GM18861 (cell line): ENCODE measurements at regions not wholly inside any gene's neighbourhood (a gene's known extent, or its start where the extent isn't known, plus 50 kb on each side); places are given as distances from the start of the nearest gene placed in this dataset.
"Not testable (repeated sequence)": the region's sequence is repeated elsewhere in the genome, so short reads cannot be mapped to it uniquely, and the experiment has no call there.

ENCODE experiments used
- ATAC-seq: cut with Tn5 transposase; IDR thresholded peaks from one replicate; pipeline ENCODE4 v1.9.1; 2021; ENCODE audit not compliant: unreplicated experiment

GRCh38 chr12:13518034-13518433, 321.5 kb downstream of the EMP1 start:
- not testable (repeated sequence) for ATAC-seq

GRCh38 chr12:13509740-13510139, 313.2 kb downstream of the EMP1 start:
- ATAC-seq, result no peak

- no peak for ATAC-seq
Observed at GRCh38 chr12:13505636-13506035, 309.1 kb downstream of the EMP1 start.

GRCh38 chr12:13505224-13505623, 308.7 kb downstream of the EMP1 start:
- no peak for ATAC-seq

GRCh38 chr12:13504736-13505135, 308.2 kb downstream of the EMP1 start:
- no peak for ATAC-seq

- ATAC-seq, result no peak
Observed at GRCh38 chr12:13504074-13504473, 307.5 kb downstream of the EMP1 start.

GRCh38 chr12:13503094-13503835, 306.7 kb downstream of the EMP1 start:
- ATAC-seq, result no peak

- ATAC-seq, result no peak
Observed at GRCh38 chr12:13499008-13499407, 302.5 kb downstream of the EMP1 start.

GRCh38 chr12:13496111-13496510, 299.6 kb downstream of the EMP1 start:
- no peak for ATAC-seq

- ATAC-seq, result no peak
Observed at GRCh38 chr12:13489246-13489645, 292.7 kb downstream of the EMP1 start.

- no peak for ATAC-seq
Observed at GRCh38 chr12:13487326-13487725, 290.8 kb downstream of the EMP1 start.

- ATAC-seq, result no peak
Observed at GRCh38 chr12:13486794-13487193, 290.3 kb downstream of the EMP1 start.

- no peak for ATAC-seq
Observed at GRCh38 chr12:13478650-13479181, 282.2 kb downstream of the EMP1 start.

- ATAC-seq, result no peak
Observed at GRCh38 chr12:13474381-13474780, 277.9 kb downstream of the EMP1 start.

- peak; percentile 99 for ATAC-seq
Observed at GRCh38 chr12:13472690-13473089, 276.2 kb downstream of the EMP1 start.

- ATAC-seq, result no peak
Observed at GRCh38 chr12:13471471-13471870, 274.9 kb downstream of the EMP1 start.

- ATAC-seq, result no peak
Observed at GRCh38 chr12:13465635-13466034, 269.1 kb downstream of the EMP1 start.

- no peak for ATAC-seq
Observed at GRCh38 chr12:13463189-13463588, 266.7 kb downstream of the EMP1 start.

- no peak for ATAC-seq
Observed at GRCh38 chr12:13462450-13462849, 265.9 kb downstream of the EMP1 start.

GRCh38 chr12:13455778-13456144, 259.2 kb downstream of the EMP1 start:
- no peak for ATAC-seq

GRCh38 chr12:13454991-13455777, 258.7 kb downstream of the EMP1 start:
- no peak for ATAC-seq

- ATAC-seq, result no peak
Observed at GRCh38 chr12:13452955-13453570, 256.5 kb downstream of the EMP1 start.
